ENCODE measurements at regions not wholly inside any gene's neighbourhood (a gene's known extent, or its start where the extent isn't known, plus 50 kb on each side); places are given as distances from the start of the nearest gene placed in this dataset.
"Not testable (repeated sequence)": the region's sequence is repeated elsewhere in the genome, so short reads cannot be mapped to it uniquely, and the experiment has no call there.

- DNase-seq (ENCODE audit: low read depth in 3 of 3, low spot score in 2 of 3): no peak
Observed at GRCh38 chr6:68032217-68032616, 602.9 kb upstream of the ADGRB3 start.

- DNase-seq (ENCODE audit: low read depth in 3 of 3, low spot score in 2 of 3): no peak
Observed at GRCh38 chr6:68031054-68031453, 604.0 kb upstream of the ADGRB3 start.

- no peak for DNase-seq (ENCODE audit: low read depth in 3 of 3, low spot score in 2 of 3)
Observed at GRCh38 chr6:68026483-68026882, 608.6 kb upstream of the ADGRB3 start.

- DNase-seq (ENCODE audit: low read depth in 3 of 3, low spot score in 2 of 3): no peak
Observed at GRCh38 chr6:68025764-68026163, 609.3 kb upstream of the ADGRB3 start.

GRCh38 chr6:68024570-68025269 lies 610.4 kb upstream of the ADGRB3 start:
- DNase-seq (ENCODE audit: low read depth in 3 of 3, low spot score in 2 of 3): no peak

- not testable (repeated sequence) for DNase-seq (ENCODE audit: low read depth in 3 of 3, low spot score in 2 of 3)
Observed at GRCh38 chr6:68022968-68023367, 612.1 kb upstream of the ADGRB3 start.

- no peak for DNase-seq (ENCODE audit: low read depth in 3 of 3, low spot score in 2 of 3)
Observed at GRCh38 chr6:68013780-68014515, 621.1 kb upstream of the ADGRB3 start.

- DNase-seq (ENCODE audit: low read depth in 3 of 3, low spot score in 2 of 3): no peak
Observed at GRCh38 chr6:68012822-68013221, 622.3 kb upstream of the ADGRB3 start.

- no peak for DNase-seq (ENCODE audit: low read depth in 3 of 3, low spot score in 2 of 3)
Observed at GRCh38 chr6:68010936-68011335, 624.1 kb upstream of the ADGRB3 start.

GRCh38 chr6:68008445-68008844 lies 626.6 kb upstream of the ADGRB3 start:
- no peak for DNase-seq (ENCODE audit: low read depth in 3 of 3, low spot score in 2 of 3)

- DNase-seq (ENCODE audit: low read depth in 3 of 3, low spot score in 2 of 3): no peak
Observed at GRCh38 chr6:68007717-68008116, 627.4 kb upstream of the ADGRB3 start.

- no peak for DNase-seq (ENCODE audit: low read depth in 3 of 3, low spot score in 2 of 3)
Observed at GRCh38 chr6:67986694-67987232, 648.3 kb upstream of the ADGRB3 start.

- DNase-seq (ENCODE audit: low read depth in 3 of 3, low spot score in 2 of 3): no peak
Observed at GRCh38 chr6:67976486-67976885, 658.6 kb upstream of the ADGRB3 start.

GRCh38 chr6:67974931-67975330 lies 660.2 kb upstream of the ADGRB3 start:
- DNase-seq (ENCODE audit: low read depth in 3 of 3, low spot score in 2 of 3): no peak

- DNase-seq (ENCODE audit: low read depth in 3 of 3, low spot score in 2 of 3): no peak
Observed at GRCh38 chr6:67971812-67972211, 663.3 kb upstream of the ADGRB3 start.

GRCh38 chr6:67966830-67967229 lies 668.3 kb upstream of the ADGRB3 start:
- DNase-seq (ENCODE audit: low read depth in 3 of 3, low spot score in 2 of 3): no peak

GRCh38 chr6:67956352-67956751 lies 678.7 kb upstream of the ADGRB3 start:
- no peak for DNase-seq (ENCODE audit: low read depth in 3 of 3, low spot score in 2 of 3)

GRCh38 chr6:67952948-67953347 lies 682.1 kb upstream of the ADGRB3 start:
- no peak for DNase-seq (ENCODE audit: low read depth in 3 of 3, low spot score in 2 of 3)

GRCh38 chr6:67952121-67952520 lies 683.0 kb upstream of the ADGRB3 start:
- DNase-seq (ENCODE audit: low read depth in 3 of 3, low spot score in 2 of 3): no peak

- DNase-seq (ENCODE audit: low read depth in 3 of 3, low spot score in 2 of 3): not testable (repeated sequence)
Observed at GRCh38 chr6:67947762-67948161, 687.3 kb upstream of the ADGRB3 start.

- DNase-seq (ENCODE audit: low read depth in 3 of 3, low spot score in 2 of 3): no peak
Observed at GRCh38 chr6:67935976-67936477, 699.1 kb upstream of the ADGRB3 start.

GRCh38 chr6:67933278-67933677 lies 701.8 kb upstream of the ADGRB3 start:
- DNase-seq (ENCODE audit: low read depth in 3 of 3, low spot score in 2 of 3): no peak

Measured in right renal cortex interstitium (tissue), 3 donors.